Vagina (tissue), 2 donors: ENCODE measurements at regions not wholly inside any gene's neighbourhood (a gene's known extent, or its start where the extent isn't known, plus 50 kb on each side); places are given as distances from the start of the nearest gene placed in this dataset.

ENCODE experiments used
- DNase-seq, 2 donors: peaks; one replicate each; pipeline ENCODE4 v3.0.0-alpha.2; 2017; ENCODE audit errors: extremely low spot score in 2 of 2
- H3K27ac ChIP-seq: fragments of 200-600 bp; sonication (generic); one replicate; pipeline ENCODE4 v1.5.1; 2019
- H3K27me3 ChIP-seq: fragments of 200-600 bp; sonication (generic); one replicate; pipeline ENCODE4 v1.5.1; 2019
- H3K36me3 ChIP-seq, 2 donors: fragments of 200-600 bp; sonication (generic); one replicate each; pipeline ENCODE4 v1.5.1; 2017 to 2019
- H3K4me1 ChIP-seq: fragments of 200-600 bp; sonication (generic); one replicate; pipeline ENCODE4 v1.5.1; 2019
- H3K4me3 ChIP-seq, 2 donors: fragments of 200-600 bp; sonication (generic); 1 replicate in 1 of 2; 2 replicates in 1 of 2; pipeline ENCODE4 v1.5.1; 2016 to 2019
- H3K9me3 ChIP-seq: fragments of 200-600 bp; sonication (generic); one replicate; pipeline ENCODE4 v1.5.1; 2019
- POLR2A ChIP-seq, 2 donors: fragments of 450-650 bp; IDR thresholded peaks; one replicate each; pipeline ENCODE4 v1.6.1; 2017; ENCODE audit warnings: antibody characterized with exemption in 2 of 2, mild to moderate bottlenecking in 2 of 2, moderate library complexity in 2 of 2
- POLR2AphosphoS5 ChIP-seq, 2 donors: sonication (generic); formaldehyde crosslinking; IDR thresholded peaks; one replicate each; pipeline ENCODE4 v1.9.0; 2017; ENCODE audit warnings: antibody characterized with exemption in 2 of 2, mild to moderate bottlenecking in 2 of 2, low read depth in 1 of 2; ENCODE audit not compliant: insufficient read depth in 1 of 2
- intact Hi-C: fragments of 100-400 bp; cut with DNase I; formaldehyde crosslinking; loops from one replicate; pipeline ENCODE4 v1.15.1; 2023
- TF ChIP-seq, protein P1 (sequence below), 3 experiments: fragments of 450-650 bp in 2 of 3; fragments of 200-600 bp in 1 of 3; sonication (generic) in 1 of 3; IDR thresholded peaks; one replicate each; pipeline ENCODE4 v1.5.1; 2017 to 2019; ENCODE audit warnings: antibody characterized with exemption in 3 of 3, mild to moderate bottlenecking in 2 of 3, moderate library complexity in 2 of 3

DNA sequence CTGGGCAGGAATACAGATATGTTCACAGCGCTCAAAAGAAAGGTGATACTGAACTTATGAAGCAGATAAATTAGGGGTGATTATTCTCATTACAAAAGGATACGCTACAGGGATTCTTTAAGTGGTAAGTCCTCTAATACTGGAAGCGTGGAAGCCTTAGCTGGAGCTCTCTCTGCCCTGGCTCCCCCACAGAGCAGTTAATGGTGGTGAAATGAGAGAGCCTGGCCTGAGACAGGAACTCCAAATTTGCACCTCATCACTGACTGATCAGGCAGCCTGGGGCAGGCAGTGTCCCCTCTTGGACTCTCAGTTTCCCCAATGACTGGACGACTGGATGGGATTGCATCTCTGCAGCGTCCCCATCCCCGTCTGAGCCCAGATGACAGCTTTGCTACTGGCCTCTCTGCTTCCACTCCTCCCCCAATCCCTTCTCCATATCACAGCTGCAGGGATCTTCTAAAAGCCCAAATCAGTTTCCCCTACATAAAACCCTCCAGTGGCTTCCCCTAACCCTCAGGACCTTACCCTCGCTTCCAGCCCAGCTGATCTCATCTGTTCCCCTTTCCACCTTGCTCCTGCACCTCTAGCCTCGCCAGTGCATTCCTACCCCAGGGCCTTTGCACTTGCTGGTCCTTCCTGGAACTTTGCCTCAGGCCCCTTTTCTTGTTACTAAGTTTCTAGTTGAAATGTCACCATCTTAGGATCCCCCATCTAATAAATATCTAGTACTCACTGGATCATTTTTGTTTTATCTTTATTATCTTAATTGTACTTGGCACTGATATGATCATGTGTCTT lies 171.7 kb upstream of the LHX5 start:
- no peaks in the 10 kb centered on the region for H3K36me3 ChIP-seq
- TF ChIP-seq POLR2AphosphoS5 (IDR thresholded peaks at IDR 0.05; ENCODE audit: insufficient read depth in 1 of 2, low read depth in 1 of 2) = no peak
- TF ChIP-seq, protein P1, sequence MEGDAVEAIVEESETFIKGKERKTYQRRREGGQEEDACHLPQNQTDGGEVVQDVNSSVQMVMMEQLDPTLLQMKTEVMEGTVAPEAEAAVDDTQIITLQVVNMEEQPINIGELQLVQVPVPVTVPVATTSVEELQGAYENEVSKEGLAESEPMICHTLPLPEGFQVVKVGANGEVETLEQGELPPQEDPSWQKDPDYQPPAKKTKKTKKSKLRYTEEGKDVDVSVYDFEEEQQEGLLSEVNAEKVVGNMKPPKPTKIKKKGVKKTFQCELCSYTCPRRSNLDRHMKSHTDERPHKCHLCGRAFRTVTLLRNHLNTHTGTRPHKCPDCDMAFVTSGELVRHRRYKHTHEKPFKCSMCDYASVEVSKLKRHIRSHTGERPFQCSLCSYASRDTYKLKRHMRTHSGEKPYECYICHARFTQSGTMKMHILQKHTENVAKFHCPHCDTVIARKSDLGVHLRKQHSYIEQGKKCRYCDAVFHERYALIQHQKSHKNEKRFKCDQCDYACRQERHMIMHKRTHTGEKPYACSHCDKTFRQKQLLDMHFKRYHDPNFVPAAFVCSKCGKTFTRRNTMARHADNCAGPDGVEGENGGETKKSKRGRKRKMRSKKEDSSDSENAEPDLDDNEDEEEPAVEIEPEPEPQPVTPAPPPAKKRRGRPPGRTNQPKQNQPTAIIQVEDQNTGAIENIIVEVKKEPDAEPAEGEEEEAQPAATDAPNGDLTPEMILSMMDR (IDR thresholded peaks at IDR 0.05) = no peak
- TF ChIP-seq POLR2A (IDR thresholded peaks at IDR 0.05) = no peak
- H3K27me3 ChIP-seq = no peaks in the 10 kb centered on the region
- DNase-seq = no peak
- H3K4me3 ChIP-seq = no peak overlapping the region
- no peak overlapping the region for H3K27ac ChIP-seq
- no peaks in the 10 kb centered on the region for H3K9me3 ChIP-seq
- intact Hi-C loops = no loop called here
- peaks cover 3% of the 10 kb centered on the region for H3K4me1 ChIP-seq

DNA sequence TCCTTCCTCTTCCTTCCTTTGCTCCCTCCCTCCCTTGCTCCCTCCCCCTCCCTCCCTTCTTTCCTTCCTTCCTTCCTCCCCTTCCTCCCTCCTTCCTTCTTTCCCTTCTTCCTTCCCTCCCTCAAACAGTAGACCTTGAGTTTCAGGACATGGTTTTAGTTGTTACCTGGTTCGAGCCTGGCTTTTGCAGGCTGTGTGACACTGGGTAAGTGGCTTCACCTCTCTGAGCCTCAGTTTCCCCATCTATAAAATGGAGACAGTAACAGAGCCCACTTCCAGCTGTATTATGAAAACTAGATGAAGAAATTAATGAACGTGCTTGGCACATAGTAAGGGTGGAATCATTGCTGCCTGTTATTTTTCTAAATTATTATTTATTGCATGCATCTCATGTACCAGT lies 171.0 kb upstream of the LHX5 start:
- no peak overlapping the region for H3K4me3 ChIP-seq
- DNase-seq = no peak

GRCh38 chr12:113642216-113642615 lies 170.5 kb upstream of the LHX5 start:
- Histone ChIP-seq H3K4me1 (peaks cover 5% of the 10 kb centered on the region), H3K9me3 (no peaks in the 10 kb centered on the region), H3K36me3 (no peaks in the 10 kb centered on the region), H3K4me3 (no peak overlapping the region), H3K27me3 (no peaks in the 10 kb centered on the region), H3K27ac (no peak overlapping the region)
- intact Hi-C loops = no loop called here
- TF ChIP-seq, protein P1 (IDR thresholded peaks at IDR 0.05) = no peak
- TF ChIP-seq POLR2A (IDR thresholded peaks at IDR 0.05) = no peak
- no peak for TF ChIP-seq POLR2AphosphoS5 (IDR thresholded peaks at IDR 0.05; ENCODE audit: insufficient read depth in 1 of 2, low read depth in 1 of 2)
- DNase-seq = no peak

More for the DNA sequence above, 171.0 kb upstream of the LHX5 start:
- Histone ChIP-seq H3K27me3 (no peaks in the 10 kb centered on the region), H3K4me1 (peaks cover 5% of the 10 kb centered on the region), H3K27ac (no peak overlapping the region), H3K36me3 (no peaks in the 10 kb centered on the region), H3K9me3 (no peaks in the 10 kb centered on the region)
- TF ChIP-seq, protein P1 (IDR thresholded peaks at IDR 0.05) = no peak
- TF ChIP-seq POLR2A (IDR thresholded peaks at IDR 0.05) (no peak), POLR2AphosphoS5 (IDR thresholded peaks at IDR 0.05; ENCODE audit: insufficient read depth in 1 of 2, low read depth in 1 of 2) (no peak)
- intact Hi-C loops = no loop called here

DNA sequence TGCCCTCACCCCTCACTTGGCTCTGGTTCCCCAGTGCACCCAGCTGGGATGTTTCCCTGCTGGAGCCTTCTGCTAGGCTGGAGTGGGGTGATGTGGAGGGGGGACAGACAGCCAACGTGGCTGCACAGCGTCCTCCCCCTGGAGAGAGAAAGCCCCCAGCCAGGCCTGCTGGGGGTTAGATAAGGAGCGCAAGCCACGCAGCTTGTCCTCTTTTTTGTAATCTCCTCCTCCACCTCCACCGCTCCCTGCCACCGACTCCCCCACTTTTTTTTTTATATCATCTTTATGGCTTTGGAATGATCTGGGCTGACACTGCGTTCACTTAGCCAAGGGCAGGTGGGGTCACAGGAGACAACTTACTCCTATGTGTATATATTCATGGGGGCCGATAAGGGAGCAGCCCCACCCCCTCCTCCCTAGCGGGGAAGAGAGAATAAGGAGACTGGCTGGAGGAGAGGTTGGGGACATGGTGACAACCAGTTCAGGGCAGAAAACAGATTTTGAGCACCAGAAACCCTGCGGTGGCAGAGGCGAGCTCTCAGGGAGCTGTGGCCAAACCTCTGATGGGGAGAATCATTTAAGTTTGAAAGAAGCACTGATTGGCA lies 169.9 kb upstream of the LHX5 start:
- no peak for DNase-seq
- no peak overlapping the region for H3K27ac ChIP-seq
- no peak overlapping the region for H3K4me3 ChIP-seq
- no peaks in the 10 kb centered on the region for H3K36me3 ChIP-seq
- intact Hi-C loops = no loop called here
- peaks cover 5% of the 10 kb centered on the region for H3K4me1 ChIP-seq
- TF ChIP-seq POLR2AphosphoS5 (IDR thresholded peaks at IDR 0.05; ENCODE audit: insufficient read depth in 1 of 2, low read depth in 1 of 2) (no peak), POLR2A (IDR thresholded peaks at IDR 0.05) (no peak)
- TF ChIP-seq, protein P1 (IDR thresholded peaks at IDR 0.05) = no peak
- no peaks in the 10 kb centered on the region for H3K27me3 ChIP-seq
- no peaks in the 10 kb centered on the region for H3K9me3 ChIP-seq

GRCh38 chr12:113640837-113641236 lies 169.2 kb upstream of the LHX5 start:
- Histone ChIP-seq H3K4me3 (no peak overlapping the region), H3K36me3 (no peaks in the 10 kb centered on the region), H3K9me3 (no peaks in the 10 kb centered on the region), H3K4me1 (peaks cover 5% of the 10 kb centered on the region), H3K27ac (no peak overlapping the region), H3K27me3 (no peaks in the 10 kb centered on the region)
- DNase-seq = no peak
- intact Hi-C loops = no loop called here
- TF ChIP-seq, protein P1 (IDR thresholded peaks at IDR 0.05) = no peak
